Endometrial microvascular endothelial cells (primary cell): ENCODE measurements at regions not wholly inside any gene's neighbourhood (a gene's known extent, or its start where the extent isn't known, plus 50 kb on each side); places are given as distances from the start of the nearest gene placed in this dataset.

Experiments used
- in situ Hi-C: cut with HindIII; loops from 2 replicates; pipeline ENCODE4 v1.10.0; 2017; ENCODE audit warnings: low sequenced_read_pairs, low pct_unique_long_range_greater_than_20kb; ENCODE audit errors: inconsistent ontology term

DNA sequence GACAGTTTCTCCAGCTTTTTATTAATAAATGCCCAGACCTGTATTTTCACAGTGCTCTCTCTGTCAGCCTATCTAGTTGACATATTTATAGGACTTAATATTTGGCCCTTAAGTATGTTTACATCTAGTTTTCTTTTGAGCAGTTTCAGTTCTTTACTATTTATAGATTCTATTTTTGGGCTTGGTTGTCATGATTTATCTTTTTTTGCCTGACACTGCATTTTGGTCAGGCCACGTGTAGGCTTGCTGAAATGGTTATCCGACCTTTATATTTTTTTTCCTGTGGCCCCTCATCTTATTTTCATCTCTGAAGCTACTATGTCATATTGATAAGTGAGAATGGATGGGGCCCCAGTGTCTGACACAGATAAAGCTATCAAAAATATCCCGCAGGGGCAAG lies 515.4 kb upstream of the FZD8 start:
- in situ Hi-C loops: no loop called here

DNA sequence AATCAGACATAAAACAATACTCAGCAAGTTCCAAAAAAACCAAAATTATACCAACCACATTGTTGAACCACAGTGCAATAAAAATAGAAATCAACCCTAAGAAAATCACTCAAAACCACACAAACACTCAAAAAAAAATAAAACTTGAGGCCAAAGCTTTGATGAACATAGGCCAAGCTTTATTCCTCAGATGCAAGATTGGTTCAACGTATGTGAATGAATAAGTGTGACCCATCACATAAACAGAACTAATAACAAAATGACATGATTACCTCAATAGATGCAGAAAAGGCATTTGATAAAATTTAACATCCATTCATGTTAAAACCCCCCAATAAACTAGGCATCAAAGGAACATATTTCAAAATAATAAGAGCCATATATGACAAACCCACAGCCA lies 506.1 kb upstream of the FZD8 start:
- in situ Hi-C loops: no loop called here

DNA sequence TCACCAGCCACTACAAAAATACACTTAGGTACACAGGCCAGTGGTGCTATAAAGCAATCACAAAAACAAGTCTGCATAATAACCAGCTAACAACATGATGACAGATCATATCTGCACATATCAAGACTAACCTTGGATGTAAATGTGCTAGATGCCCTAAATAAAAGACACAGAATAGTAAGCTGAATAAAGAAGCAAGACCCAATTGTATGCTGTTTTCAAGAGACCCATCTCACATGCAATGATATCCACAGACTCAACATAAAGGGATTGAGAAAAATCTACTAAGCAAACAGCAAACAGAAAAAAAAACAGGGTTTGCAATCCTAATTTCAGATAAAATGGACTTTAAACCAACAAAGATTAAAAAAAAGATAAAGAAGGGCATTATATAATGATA lies 505.4 kb upstream of the FZD8 start:
- in situ Hi-C loops: no loop called here

DNA sequence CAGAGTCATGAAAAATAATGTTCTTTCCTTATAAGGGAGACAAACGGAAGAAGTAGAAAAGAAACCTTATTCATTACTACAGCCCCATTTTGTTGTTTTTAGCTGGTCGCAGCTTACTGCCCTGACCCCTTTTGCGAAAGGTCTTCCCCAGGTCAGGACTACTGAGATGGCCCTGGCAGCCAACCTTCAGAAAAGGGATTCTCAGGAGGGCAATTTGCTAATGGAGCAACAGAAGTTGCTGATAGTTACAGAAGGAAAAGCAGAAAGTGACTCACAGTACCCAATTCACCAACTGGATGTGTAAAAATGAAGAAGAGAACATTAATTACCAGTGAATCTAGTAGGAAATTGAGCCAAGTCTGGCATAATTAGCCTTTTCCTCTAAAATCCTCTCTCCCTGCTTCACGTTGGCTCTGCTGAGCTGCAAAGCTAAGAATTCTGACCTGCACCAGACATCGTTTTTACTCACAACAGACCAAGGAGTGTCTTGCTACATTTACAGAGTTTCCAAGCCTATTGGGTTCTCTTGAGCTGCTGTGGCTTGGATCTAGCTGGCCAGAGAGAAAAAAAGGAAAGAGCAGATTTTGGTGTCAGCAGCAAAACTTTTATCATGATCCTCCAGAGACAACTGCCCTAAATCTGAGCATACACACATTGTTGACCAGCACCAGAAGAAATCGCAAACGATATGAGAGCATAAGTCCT lies 499.9 kb upstream of the FZD8 start:
- in situ Hi-C loops: no loop called here

DNA sequence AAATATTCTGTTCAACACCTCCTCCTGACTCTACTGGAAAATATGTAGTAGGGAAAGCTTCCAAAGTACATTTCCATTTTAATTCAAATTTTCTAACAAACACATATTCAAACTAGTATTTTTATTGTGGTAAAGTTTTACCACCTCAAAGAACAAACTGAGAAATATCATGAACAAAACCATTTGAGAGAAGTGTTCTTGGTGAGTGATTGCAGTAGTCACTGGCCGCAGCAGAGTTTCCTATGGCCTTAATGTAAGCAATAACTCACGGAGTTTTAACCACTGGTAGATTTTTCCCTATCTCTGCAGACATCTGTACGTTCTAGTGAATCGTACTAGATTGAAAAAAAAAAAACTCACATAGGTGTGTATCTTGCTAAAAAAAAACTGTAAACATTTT lies 487.0 kb upstream of the FZD8 start:
- in situ Hi-C loops: no loop called here

GRCh38 chr10:36126076-36126475 lies 484.0 kb upstream of the FZD8 start:
- in situ Hi-C loops: no loop called here

GRCh38 chr10:36119455-36119854 lies 477.4 kb upstream of the FZD8 start:
- in situ Hi-C loops: no loop called here

- in situ Hi-C loops: no loop called here
Observed at GRCh38 chr10:36118314-36118713, 476.2 kb upstream of the FZD8 start.

DNA sequence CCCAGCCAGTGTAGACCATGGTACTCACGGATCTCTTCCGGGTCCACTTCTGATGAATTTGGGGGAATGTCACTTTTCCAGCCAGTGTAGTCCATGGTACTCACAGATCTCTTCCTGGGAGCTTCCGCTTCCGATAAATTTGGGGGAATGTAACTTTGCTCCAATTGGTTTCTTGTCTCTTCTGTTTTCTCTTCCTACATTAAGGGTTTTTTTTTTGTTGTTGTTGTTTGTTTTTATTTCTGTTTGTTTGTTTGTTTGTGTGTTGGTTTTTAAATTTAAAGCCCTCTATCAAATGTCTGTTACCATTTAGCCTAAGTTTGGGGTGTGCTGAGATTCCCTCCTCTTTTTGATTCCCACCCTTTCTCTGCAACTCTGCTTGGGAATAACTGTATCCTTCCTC lies 475.8 kb upstream of the FZD8 start:
- in situ Hi-C loops: no loop called here

- in situ Hi-C loops: no loop called here
Observed at GRCh38 chr10:36117231-36117630, 475.1 kb upstream of the FZD8 start.

DNA sequence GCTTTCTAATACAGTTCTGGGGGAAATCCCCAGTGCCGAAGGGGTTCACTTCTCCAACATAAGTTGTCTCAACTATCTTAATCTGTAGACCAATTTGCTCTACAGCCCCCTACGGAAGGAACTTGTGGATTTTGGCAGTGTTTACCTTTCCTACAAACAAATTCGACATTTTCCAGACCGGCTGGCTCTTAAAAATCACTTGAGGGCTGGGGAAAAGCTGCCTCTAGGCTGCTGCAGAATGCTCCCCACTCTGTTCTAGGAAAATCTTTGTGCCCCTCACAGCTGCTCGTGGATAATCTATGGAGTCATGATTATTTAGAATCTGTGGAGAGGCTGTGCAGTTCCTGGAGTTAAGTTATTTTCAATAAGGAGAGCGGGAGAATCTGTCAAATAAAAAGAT lies 474.6 kb upstream of the FZD8 start:
- in situ Hi-C loops: no loop called here

DNA sequence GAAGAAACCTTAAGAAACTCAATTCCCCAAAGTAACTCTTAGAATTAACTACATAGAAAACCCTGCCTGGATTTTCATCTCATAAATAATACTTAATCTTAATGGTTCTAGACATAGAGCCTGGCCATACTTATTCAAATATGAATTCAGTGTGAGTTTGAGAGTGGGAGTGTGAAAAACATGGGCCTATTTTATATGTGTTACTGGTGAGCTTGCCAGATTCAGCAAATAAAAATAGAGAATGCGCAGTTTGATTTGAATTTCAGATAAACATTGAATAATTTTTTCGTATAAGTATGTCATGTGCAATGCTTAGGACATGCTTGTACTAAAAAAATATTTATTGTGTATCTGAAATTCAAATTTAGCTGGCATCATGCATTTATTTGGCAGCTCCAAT lies 473.9 kb upstream of the FZD8 start:
- in situ Hi-C loops: no loop called here

DNA sequence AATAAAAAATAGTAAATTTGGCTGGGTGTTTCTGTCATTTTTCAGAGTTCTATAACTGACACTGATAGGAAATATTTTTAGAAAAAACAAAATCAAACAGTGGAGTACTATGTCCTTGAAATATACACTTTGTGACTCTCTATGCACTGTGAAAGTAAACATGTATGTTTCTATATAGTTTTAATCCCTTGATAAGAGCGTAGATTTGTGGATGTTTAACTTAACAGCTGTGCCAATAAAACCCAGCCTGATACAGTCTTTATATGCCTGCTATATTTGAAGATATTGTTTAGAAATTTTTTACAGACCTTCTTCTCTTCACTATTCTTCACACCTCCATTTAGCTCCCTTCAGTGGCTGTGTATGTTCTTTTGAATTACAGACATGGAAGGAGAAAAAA lies 473.3 kb upstream of the FZD8 start:
- in situ Hi-C loops: no loop called here

- in situ Hi-C loops: no loop called here
Observed at GRCh38 chr10:36114913-36115312, 472.8 kb upstream of the FZD8 start.

DNA sequence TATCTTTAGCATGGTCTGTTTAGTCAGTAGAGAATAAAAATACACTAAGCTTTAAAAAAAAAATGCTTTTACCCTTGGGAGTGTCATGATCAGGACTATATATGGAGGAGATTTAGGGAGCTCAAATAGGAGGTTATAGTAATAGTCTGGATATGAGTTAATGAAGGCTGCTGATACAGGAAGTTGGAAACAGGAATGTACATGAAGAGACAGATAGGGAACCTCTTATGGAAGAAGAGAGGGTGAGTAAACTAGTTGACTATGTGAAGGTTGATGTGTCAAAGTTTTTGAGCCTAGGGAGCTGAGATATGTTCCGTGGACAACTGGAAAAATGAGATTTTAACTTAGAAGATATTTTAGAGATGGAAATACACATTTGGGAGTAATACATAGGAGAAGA lies 472.0 kb upstream of the FZD8 start:
- in situ Hi-C loops: no loop called here

GRCh38 chr10:36111676-36112075 lies 469.6 kb upstream of the FZD8 start:
- in situ Hi-C loops: no loop called here

DNA sequence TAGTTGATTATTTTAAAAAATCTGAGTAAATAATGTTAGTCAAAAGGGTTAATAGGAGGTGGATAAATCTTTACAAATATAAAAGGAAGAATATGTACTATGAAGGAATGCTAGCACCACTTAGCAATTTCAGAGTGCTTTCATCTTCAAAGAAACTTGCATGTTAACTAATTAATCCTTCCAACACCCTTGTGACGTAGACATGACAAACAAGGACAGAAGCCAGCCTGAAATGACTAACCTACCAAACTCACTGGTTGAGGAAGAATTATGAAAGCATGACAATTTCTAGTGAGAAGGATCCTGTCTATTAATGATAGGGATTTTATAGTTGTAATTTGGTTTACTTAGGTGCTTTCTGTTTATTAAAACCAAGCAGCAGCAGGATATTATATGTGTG lies 468.0 kb upstream of the FZD8 start:
- in situ Hi-C loops: no loop called here

- in situ Hi-C loops: no loop called here
Observed at GRCh38 chr10:36109399-36110023, 467.4 kb upstream of the FZD8 start.

DNA sequence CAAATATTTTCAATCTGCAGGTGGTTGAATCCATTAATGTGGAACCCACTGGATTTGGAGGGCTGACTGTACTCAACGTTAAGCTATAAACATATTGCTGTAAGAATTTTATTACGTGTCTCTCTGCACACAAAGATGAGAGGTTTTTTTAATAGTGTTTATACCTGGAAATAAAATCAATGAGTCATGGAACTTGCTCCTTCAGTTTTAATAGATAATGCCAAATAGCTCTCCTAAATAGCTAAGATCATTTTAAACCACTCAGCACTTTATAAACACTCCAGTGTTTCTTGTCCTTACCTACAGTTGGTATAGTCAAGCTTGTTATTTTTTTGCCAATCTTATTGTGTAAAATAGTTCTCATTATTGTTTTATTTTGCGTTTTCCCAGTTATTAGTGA lies 455.6 kb upstream of the FZD8 start:
- in situ Hi-C loops: no loop called here

DNA sequence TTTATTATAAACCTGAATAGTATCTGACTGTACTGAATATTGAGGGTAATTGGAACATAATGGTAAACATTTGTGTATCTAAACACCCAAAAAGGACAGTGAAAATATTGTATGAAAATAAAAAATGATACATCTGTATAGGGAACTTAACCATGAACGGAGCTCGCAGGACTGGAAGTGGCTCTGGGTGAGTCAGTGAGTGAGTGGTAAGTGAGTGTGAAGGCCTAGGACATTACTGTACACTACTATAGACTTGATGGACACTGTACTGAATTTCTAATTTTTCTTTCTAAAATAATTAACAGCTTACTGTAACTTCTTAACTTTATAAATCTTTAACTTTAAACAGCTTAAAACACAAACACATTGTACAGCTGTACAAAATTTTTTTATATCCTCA lies 454.5 kb upstream of the FZD8 start:
- in situ Hi-C loops: no loop called here

DNA sequence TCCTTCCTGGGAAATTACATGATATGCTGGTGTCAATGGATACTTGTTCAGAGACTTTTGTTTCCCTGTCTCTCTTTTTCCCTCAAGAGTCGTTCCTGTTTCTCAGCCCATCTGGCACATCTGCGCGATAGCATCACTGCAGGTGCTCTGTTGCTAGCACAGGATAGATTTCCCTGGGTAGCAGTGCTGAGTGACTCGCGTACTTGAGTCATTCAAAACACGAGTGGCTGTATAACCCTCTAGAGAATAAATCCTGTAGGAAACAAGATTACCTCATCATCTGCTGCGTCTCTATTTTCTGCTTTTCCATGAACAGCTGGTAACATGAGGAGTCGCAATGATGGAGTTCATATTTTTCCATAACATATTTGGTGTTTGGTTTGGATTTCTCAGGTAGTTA lies 452.0 kb upstream of the FZD8 start:
- in situ Hi-C loops: no loop called here
